Kidney epithelial cell (primary cell): ENCODE measurements at regions not wholly inside any gene's neighbourhood (a gene's known extent, or its start where the extent isn't known, plus 50 kb on each side); places are given as distances from the start of the nearest gene placed in this dataset.

ENCODE experiments used
- DNase-seq: peaks from one replicate; pipeline ENCODE4 v3.0.0-alpha.2; 2010; ENCODE audit warnings: low read depth
- H3K27me3 ChIP-seq: 2 replicates; pipeline ENCODE4 v1.6.0; 2011; ENCODE audit warnings: low read length; ENCODE audit not compliant: control insufficient read depth, insufficient read depth
- H3K36me3 ChIP-seq: 2 replicates; pipeline ENCODE4 v1.5.1; 2011; ENCODE audit warnings: low read length; ENCODE audit not compliant: control insufficient read depth, insufficient read depth
- H3K4me3 ChIP-seq: 2 replicates; pipeline ENCODE4 v1.5.1; 2011; ENCODE audit warnings: low read depth, mild to moderate bottlenecking, control low read depth, low read length
- TF ChIP-seq, protein P1 (sequence below): IDR thresholded peaks from 2 replicates; pipeline ENCODE4 v1.5.1; 2011; ENCODE audit warnings: mild to moderate bottlenecking, moderate library complexity, low read length, control low read depth, inconsistent platforms; ENCODE audit not compliant: insufficient read depth, poor library complexity, severe bottlenecking

- H3K4me3 ChIP-seq = no peak overlapping the region
- H3K27me3 ChIP-seq = no peaks in the 10 kb centered on the region
- TF ChIP-seq, protein P1, sequence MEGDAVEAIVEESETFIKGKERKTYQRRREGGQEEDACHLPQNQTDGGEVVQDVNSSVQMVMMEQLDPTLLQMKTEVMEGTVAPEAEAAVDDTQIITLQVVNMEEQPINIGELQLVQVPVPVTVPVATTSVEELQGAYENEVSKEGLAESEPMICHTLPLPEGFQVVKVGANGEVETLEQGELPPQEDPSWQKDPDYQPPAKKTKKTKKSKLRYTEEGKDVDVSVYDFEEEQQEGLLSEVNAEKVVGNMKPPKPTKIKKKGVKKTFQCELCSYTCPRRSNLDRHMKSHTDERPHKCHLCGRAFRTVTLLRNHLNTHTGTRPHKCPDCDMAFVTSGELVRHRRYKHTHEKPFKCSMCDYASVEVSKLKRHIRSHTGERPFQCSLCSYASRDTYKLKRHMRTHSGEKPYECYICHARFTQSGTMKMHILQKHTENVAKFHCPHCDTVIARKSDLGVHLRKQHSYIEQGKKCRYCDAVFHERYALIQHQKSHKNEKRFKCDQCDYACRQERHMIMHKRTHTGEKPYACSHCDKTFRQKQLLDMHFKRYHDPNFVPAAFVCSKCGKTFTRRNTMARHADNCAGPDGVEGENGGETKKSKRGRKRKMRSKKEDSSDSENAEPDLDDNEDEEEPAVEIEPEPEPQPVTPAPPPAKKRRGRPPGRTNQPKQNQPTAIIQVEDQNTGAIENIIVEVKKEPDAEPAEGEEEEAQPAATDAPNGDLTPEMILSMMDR = no peak
- no peaks in the 10 kb centered on the region for H3K36me3 ChIP-seq
- no peak for DNase-seq
These were observed 453.0 kb upstream of the LUZP2 start for GRCh38 chr11:24043842-24044241.

DNA sequence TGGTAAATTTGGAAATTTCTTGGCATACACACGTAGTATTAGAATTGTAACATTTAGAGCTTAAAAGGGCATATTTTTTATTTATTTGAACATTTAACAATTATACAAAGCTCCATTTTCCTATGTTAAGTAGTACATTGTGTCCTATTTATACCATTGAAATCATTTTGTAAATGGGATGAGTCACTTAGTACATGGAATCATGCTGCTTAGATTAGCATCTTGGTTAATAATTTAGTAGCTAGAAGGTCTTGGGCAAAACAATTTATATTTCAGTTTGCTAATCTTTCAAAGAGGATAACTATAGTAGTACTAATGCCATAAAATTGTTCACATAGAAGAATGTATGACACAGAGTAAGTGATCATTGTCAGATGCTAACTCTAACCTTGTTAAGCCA lies 450.1 kb upstream of the LUZP2 start:
- TF ChIP-seq, protein P1 = no peak
- Histone ChIP-seq H3K4me3 (no peak overlapping the region), H3K36me3 (no peaks in the 10 kb centered on the region), H3K27me3 (no peaks in the 10 kb centered on the region)
- DNase-seq = no peak

DNA sequence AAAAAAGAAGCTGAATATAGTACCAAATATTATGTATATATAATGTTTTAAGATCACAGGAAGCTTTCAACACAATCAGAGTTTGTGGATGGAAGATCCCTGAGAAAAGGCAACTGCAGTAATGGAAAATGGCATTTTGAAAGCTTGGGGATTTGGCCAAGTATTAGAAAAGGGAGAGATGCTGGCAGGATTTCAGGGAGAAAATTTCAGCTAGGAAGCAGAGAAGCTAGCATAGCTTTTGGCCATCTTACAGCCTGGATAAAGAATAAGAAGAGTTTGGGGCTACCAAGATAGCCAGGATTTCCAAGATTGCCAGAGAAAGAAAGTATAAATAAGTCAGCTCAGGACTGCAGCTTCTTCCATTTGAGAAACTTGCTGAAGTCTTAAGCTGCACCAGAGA lies 440.8 kb upstream of the LUZP2 start:
- Histone ChIP-seq H3K4me3 (no peak overlapping the region), H3K36me3 (no peaks in the 10 kb centered on the region), H3K27me3 (no peaks in the 10 kb centered on the region)
- TF ChIP-seq, protein P1 = no peak
- no peak for DNase-seq

DNA sequence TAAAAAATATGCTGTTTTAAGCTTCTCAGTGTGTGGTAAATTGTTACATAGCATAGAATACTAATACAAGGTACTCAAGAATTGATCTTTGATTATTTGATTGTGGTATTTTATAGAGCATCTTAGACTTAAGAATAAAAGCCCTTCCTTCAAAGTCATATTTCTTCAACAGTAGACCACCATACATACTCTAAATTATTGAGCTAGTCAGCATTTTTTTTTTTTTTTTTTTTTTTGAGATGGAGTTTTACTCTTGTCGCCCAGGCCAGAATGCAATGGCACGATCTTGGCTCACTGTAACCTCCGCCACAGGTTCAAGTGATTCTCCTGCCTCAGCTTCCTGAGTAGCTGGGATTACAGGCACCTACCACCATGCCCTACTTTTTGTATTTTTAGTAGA lies 436.7 kb upstream of the LUZP2 start:
- no peaks in the 10 kb centered on the region for H3K36me3 ChIP-seq
- H3K4me3 ChIP-seq = no peak overlapping the region
- TF ChIP-seq, protein P1 = no peak
- H3K27me3 ChIP-seq = no peaks in the 10 kb centered on the region
- DNase-seq = no peak

DNA sequence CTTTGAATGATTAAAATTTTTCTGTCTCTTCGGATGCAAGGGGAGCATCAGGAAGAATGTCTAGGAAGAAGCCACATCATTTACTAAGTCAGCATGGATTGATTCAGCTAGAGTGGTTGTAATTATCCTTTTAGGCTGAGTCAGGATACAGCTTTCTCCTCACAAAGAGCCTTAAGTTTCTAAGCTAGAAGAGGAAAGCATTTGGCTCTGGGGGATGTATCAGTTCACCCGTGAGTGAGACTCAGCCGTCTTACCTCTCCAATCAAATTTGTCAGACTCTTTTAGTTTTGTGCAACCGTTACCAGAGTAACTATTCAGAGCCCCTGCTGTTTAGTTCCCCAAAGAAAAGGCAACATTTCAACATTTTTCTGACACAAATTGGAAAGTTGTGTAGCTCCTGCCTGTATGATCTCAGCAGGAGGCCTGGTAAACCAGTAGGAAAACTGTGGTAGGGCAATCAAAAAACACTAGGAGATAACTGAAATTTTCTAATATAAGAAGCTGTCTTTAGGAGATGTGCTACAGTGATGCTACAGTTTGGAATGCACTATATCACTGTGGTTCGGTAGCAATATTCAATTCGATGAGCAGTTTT lies 432.4 kb upstream of the LUZP2 start:
- H3K27me3 ChIP-seq = no peaks in the 10 kb centered on the region
- no peak overlapping the region for H3K4me3 ChIP-seq
- TF ChIP-seq, protein P1 = no peak
- no peaks in the 10 kb centered on the region for H3K36me3 ChIP-seq
- no peak for DNase-seq

DNA sequence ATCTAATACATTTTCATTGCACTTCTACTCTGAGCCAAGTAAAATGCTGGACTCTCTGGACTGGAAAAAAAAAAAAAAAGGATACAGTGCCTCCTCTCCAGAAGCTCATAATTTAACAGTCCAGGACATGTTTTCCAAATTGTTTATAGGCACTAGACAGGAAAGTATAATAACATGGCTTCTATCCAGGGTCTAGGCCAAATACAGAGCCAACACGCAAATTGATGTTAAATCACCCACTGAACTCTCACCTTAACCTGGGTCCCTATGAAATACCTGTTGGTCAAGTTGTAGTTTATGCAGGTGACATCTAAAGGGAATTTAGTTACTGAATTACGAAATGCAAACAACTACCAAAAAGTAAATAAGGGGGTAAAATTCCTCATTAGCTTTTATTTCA lies 428.7 kb upstream of the LUZP2 start:
- Histone ChIP-seq H3K36me3 (no peaks in the 10 kb centered on the region), H3K27me3 (no peaks in the 10 kb centered on the region), H3K4me3 (no peak overlapping the region)
- no peak for DNase-seq
- TF ChIP-seq, protein P1 = no peak
